ENCODE measurements at regions not wholly inside any gene's neighbourhood (a gene's known extent, or its start where the extent isn't known, plus 50 kb on each side); places are given as distances from the start of the nearest gene placed in this dataset.

GRCh38 chr10:33807531-33808359, 473.3 kb upstream of the NRP1 start:
- no peak for DNase-seq (ENCODE audit: low read depth in 2 of 2)
- Histone ChIP-seq H2AFZ (ENCODE audit: low read length) (no peak overlapping the region), H3K27ac (ENCODE audit: insufficient read depth, low read length) (no peak overlapping the region), H3K27me3 (ENCODE audit: control insufficient read depth, insufficient read depth, low read length) (no peaks in the 10 kb centered on the region), H3K9me3 (ENCODE audit: control insufficient read depth, insufficient read depth, low read depth, low read length) (no peaks in the 10 kb centered on the region), H3K4me3 (replicated peaks in 1 of 4; ENCODE audit: control extremely low read depth in 1 of 4, insufficient read depth in 1 of 4, low read depth in 3 of 4, low read length in 4 of 4) (no peak overlapping the region), H3K79me2 (ENCODE audit: control insufficient read depth, insufficient read depth, low read length) (no peaks in the 10 kb centered on the region), H3K9ac (ENCODE audit: insufficient read depth, low read length) (no peak overlapping the region), H3K4me2 (ENCODE audit: extremely low read depth, insufficient read depth, low read length) (no peak overlapping the region), H3K36me3 (ENCODE audit: control insufficient read depth, insufficient read depth, low read length) (no peaks in the 10 kb centered on the region), H4K20me1 (ENCODE audit: control insufficient read depth, extremely low read depth, insufficient read depth, low read length) (no peaks in the 10 kb centered on the region), H3K4me1 (ENCODE audit: control insufficient read depth, extremely low read depth, insufficient read depth, low read length) (no peaks in the 10 kb centered on the region)
- TF ChIP-seq EZH2 (IDR thresholded peaks at IDR 0.05; ENCODE audit: low read length, missing control alignments) (no peak), CTCF (conservative IDR thresholded peaks at IDR 0.05 in 1 of 2, IDR thresholded peaks at IDR 0.05 in 1 of 2; ENCODE audit: low read depth in 1 of 2, low read length in 2 of 2) (no peak)

- Histone ChIP-seq H3K27me3 (ENCODE audit: control insufficient read depth, insufficient read depth, low read length) (no peaks in the 10 kb centered on the region), H3K36me3 (ENCODE audit: control insufficient read depth, insufficient read depth, low read length) (no peaks in the 10 kb centered on the region), H3K4me2 (ENCODE audit: extremely low read depth, insufficient read depth, low read length) (no peak overlapping the region), H3K9me3 (ENCODE audit: control insufficient read depth, insufficient read depth, low read depth, low read length) (no peaks in the 10 kb centered on the region), H3K27ac (ENCODE audit: insufficient read depth, low read length) (no peak overlapping the region), H2AFZ (ENCODE audit: low read length) (no peak overlapping the region), H3K4me3 (replicated peaks in 1 of 4; ENCODE audit: control extremely low read depth in 1 of 4, insufficient read depth in 1 of 4, low read depth in 3 of 4, low read length in 4 of 4) (no peak overlapping the region), H4K20me1 (ENCODE audit: control insufficient read depth, extremely low read depth, insufficient read depth, low read length) (no peaks in the 10 kb centered on the region), H3K4me1 (ENCODE audit: control insufficient read depth, extremely low read depth, insufficient read depth, low read length) (no peaks in the 10 kb centered on the region), H3K9ac (ENCODE audit: insufficient read depth, low read length) (no peak overlapping the region), H3K79me2 (ENCODE audit: control insufficient read depth, insufficient read depth, low read length) (no peaks in the 10 kb centered on the region)
- DNase-seq (ENCODE audit: low read depth in 2 of 2): peak in 1 of 2 donors; percentile 44
- TF ChIP-seq EZH2 (IDR thresholded peaks at IDR 0.05; ENCODE audit: low read length, missing control alignments) (no peak), CTCF (conservative IDR thresholded peaks at IDR 0.05 in 1 of 2, IDR thresholded peaks at IDR 0.05 in 1 of 2; ENCODE audit: low read depth in 1 of 2, low read length in 2 of 2) (no peak)
Measured at GRCh38 chr10:33805831-33806230, 471.4 kb upstream of the NRP1 start.

GRCh38 chr10:33804584-33804983, 470.1 kb upstream of the NRP1 start:
- Histone ChIP-seq H3K27me3 (ENCODE audit: control insufficient read depth, insufficient read depth, low read length) (no peaks in the 10 kb centered on the region), H3K4me2 (ENCODE audit: extremely low read depth, insufficient read depth, low read length) (no peak overlapping the region), H3K4me3 (replicated peaks in 1 of 4; ENCODE audit: control extremely low read depth in 1 of 4, insufficient read depth in 1 of 4, low read depth in 3 of 4, low read length in 4 of 4) (no peak overlapping the region), H3K9me3 (ENCODE audit: control insufficient read depth, insufficient read depth, low read depth, low read length) (no peaks in the 10 kb centered on the region), H3K9ac (ENCODE audit: insufficient read depth, low read length) (no peak overlapping the region), H3K27ac (ENCODE audit: insufficient read depth, low read length) (no peak overlapping the region), H3K36me3 (ENCODE audit: control insufficient read depth, insufficient read depth, low read length) (no peaks in the 10 kb centered on the region), H3K79me2 (ENCODE audit: control insufficient read depth, insufficient read depth, low read length) (no peaks in the 10 kb centered on the region), H4K20me1 (ENCODE audit: control insufficient read depth, extremely low read depth, insufficient read depth, low read length) (no peaks in the 10 kb centered on the region), H2AFZ (ENCODE audit: low read length) (no peak overlapping the region), H3K4me1 (ENCODE audit: control insufficient read depth, extremely low read depth, insufficient read depth, low read length) (no peaks in the 10 kb centered on the region)
- TF ChIP-seq CTCF (conservative IDR thresholded peaks at IDR 0.05 in 1 of 2, IDR thresholded peaks at IDR 0.05 in 1 of 2; ENCODE audit: low read depth in 1 of 2, low read length in 2 of 2) (no peak), EZH2 (IDR thresholded peaks at IDR 0.05; ENCODE audit: low read length, missing control alignments) (no peak)
- DNase-seq (ENCODE audit: low read depth in 2 of 2): peak in 1 of 2 donors; percentile 64
